HL-60 (cell line): ENCODE measurements at regions not wholly inside any gene's neighbourhood (a gene's known extent, or its start where the extent isn't known, plus 50 kb on each side); places are given as distances from the start of the nearest gene placed in this dataset.

Experiments used
- DNase-seq, 2 experiments: peaks; one replicate each; pipeline ENCODE4 v3.0.0-alpha.2; 2010 to 2020; ENCODE audit warnings: low read depth in 1 of 2, low spot score in 1 of 2
- H3K27ac ChIP-seq: fragments of 250-450 bp; sonication (Bioruptor Pico); replicated peaks from 2 replicates; pipeline ENCODE4 v1.5.1; 2020; ENCODE audit warnings: mild to moderate bottlenecking, moderate library complexity
- H3K27me3 ChIP-seq: fragments of 250-450 bp; sonication (Bioruptor Pico); 2 replicates; pipeline ENCODE4 v1.5.1; 2021; ENCODE audit warnings: mild to moderate bottlenecking, moderate library complexity; ENCODE audit not compliant: insufficient read depth, poor library complexity, severe bottlenecking
- H3K4me3 ChIP-seq: replicated peaks from 2 replicates; pipeline ENCODE4 v1.5.1; 2011; ENCODE audit warnings: mild to moderate bottlenecking, control low read depth, low read length; ENCODE audit not compliant: insufficient read depth
- CTCF ChIP-seq: IDR thresholded peaks from one replicate; pipeline ENCODE4 v1.5.1; 2011; ENCODE audit warnings: low read length, control low read depth, inconsistent platforms; ENCODE audit not compliant: insufficient read depth
- GABPA ChIP-seq: IDR thresholded peaks from 2 replicates; pipeline ENCODE4 v1.6.1; 2012; ENCODE audit warnings: low read depth
- POLR2AphosphoS5 ChIP-seq: IDR thresholded peaks from 2 replicates; pipeline ENCODE4 v1.6.1; 2012; ENCODE audit warnings: low read depth
- SPI1 ChIP-seq: IDR thresholded peaks from 2 replicates; pipeline ENCODE4 v1.6.1; 2012; ENCODE audit warnings: low read depth, mild to moderate bottlenecking, borderline replicate concordance
- TF ChIP-seq, protein P1 (sequence below): IDR thresholded peaks from 2 replicates; pipeline ENCODE4 v1.6.1; 2012; ENCODE audit warnings: low read depth; ENCODE audit not compliant: insufficient replicate concordance

GRCh38 chr3:132898141-132898540 lies 140.1 kb upstream of the TMEM108 start:
- DNase-seq: no peak
- Histone ChIP-seq H3K27ac (no peak overlapping the region), H3K4me3 (no peak overlapping the region), H3K27me3 (no peaks in the 10 kb centered on the region)
- TF ChIP-seq, protein P1, sequence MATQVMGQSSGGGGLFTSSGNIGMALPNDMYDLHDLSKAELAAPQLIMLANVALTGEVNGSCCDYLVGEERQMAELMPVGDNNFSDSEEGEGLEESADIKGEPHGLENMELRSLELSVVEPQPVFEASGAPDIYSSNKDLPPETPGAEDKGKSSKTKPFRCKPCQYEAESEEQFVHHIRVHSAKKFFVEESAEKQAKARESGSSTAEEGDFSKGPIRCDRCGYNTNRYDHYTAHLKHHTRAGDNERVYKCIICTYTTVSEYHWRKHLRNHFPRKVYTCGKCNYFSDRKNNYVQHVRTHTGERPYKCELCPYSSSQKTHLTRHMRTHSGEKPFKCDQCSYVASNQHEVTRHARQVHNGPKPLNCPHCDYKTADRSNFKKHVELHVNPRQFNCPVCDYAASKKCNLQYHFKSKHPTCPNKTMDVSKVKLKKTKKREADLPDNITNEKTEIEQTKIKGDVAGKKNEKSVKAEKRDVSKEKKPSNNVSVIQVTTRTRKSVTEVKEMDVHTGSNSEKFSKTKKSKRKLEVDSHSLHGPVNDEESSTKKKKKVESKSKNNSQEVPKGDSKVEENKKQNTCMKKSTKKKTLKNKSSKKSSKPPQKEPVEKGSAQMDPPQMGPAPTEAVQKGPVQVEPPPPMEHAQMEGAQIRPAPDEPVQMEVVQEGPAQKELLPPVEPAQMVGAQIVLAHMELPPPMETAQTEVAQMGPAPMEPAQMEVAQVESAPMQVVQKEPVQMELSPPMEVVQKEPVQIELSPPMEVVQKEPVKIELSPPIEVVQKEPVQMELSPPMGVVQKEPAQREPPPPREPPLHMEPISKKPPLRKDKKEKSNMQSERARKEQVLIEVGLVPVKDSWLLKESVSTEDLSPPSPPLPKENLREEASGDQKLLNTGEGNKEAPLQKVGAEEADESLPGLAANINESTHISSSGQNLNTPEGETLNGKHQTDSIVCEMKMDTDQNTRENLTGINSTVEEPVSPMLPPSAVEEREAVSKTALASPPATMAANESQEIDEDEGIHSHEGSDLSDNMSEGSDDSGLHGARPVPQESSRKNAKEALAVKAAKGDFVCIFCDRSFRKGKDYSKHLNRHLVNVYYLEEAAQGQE: no peak
- TF ChIP-seq CTCF (no peak), SPI1 (no peak), POLR2AphosphoS5 (no peak), GABPA (no peak)

GRCh38 chr3:132892956-132893355 lies 145.2 kb upstream of the TMEM108 start:
- H3K27ac ChIP-seq: no peak overlapping the region
- TF ChIP-seq CTCF: no peak
- TF ChIP-seq GABPA: no peak
- TF ChIP-seq, protein P1: no peak
- no peak for TF ChIP-seq POLR2AphosphoS5
- no peak for TF ChIP-seq SPI1
- DNase-seq: no peak
- H3K27me3 ChIP-seq: no peaks in the 10 kb centered on the region
- H3K4me3 ChIP-seq: no peak overlapping the region

DNA sequence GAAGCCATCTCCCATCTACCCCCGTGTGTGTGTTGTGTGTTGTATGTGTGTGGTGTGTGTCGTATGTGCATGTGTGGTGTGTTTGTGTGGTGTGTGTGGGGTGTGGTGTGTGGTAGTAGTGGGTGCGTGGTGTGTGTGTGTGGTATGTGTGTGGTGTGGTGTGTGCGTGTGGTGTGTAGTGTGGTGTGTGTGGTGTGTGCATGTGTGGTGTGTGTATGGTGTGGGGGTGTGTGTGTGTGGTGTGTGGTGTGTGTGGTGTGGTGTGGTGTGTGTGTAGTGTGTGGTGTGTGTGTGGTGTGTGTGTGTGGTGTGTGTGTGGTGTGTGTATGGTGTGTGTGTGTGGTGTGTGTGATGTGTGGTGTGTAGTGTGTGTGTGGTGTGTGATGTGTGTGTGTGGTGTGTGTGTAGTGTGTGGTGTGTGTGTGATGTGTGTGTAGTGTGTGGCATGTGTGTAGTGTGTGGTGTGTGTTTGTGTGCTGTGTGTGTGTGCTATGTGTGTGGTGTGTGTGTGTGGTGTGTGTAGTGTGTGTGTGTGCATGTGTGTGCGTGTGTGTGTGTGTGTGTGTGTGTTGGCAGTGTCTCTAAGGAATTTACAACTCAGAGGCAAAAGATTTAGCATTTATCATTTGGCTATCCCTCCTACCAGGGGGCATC lies 156.3 kb upstream of the TMEM108 start:
- no peak for DNase-seq
- Histone ChIP-seq H3K4me3 (no peak overlapping the region), H3K27me3 (no peaks in the 10 kb centered on the region), H3K27ac (no peak overlapping the region)
- TF ChIP-seq POLR2AphosphoS5 (no peak), GABPA (no peak), SPI1 (no peak), CTCF (no peak)
- TF ChIP-seq, protein P1: no peak
